NCI-H345 (cell line): ENCODE measurements at regions not wholly inside any gene's neighbourhood (a gene's known extent, or its start where the extent isn't known, plus 50 kb on each side); places are given as distances from the start of the nearest gene placed in this dataset.

Experiments
- DNase-seq: peaks from one replicate; lab custom pipeline; 2025; lab: John Stamatoyannopoulos, UW

DNA sequence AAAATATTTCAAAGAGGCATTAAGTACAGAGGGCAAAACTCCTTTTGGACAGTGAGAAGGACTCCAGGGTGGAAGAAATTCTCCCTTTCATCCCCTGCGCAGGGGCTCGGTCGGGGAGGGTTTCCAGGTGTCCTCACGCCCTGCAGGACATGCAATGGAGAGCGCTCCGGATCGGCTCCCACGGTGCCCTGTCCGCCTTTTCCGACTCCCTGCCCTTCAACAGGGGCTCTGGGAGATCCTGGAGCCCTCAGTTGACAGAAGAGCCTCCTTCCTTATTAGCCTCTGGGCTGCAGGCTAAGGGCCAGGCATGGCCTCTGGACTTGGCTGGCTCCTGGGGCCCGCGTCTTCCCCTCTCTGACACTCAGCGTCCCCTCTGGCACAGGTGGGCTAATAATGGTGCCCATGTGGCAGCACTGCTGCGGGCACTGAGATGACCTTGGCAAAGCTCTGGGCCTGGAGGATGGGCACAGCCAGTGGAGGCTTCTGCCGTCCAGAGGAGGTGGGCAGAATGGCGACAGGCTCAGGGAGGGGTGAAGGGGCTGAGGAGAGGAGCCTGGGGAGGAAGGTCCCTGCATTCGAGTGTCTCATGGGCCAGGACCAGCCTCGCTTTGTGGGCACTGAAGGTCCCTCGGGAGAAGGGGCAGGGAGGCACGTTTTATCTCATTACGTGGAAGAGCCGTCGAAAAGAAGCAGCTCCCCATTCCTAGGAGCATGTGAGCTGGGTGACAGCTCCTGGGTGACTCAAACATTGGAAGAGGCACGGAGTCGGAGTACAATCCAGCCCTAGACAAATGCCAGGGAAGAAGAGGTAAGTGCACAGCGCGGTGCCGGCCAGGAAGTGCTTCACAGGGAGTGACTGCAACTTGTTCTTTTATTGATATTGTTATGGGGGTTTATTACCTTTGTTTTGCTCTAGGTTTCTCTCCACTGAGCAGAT lies 161.7 kb downstream of the IRF8 start:
- DNase-seq: no peak

GRCh38 chr16:86061318-86061695 lies 162.3 kb downstream of the IRF8 start:
- DNase-seq: no peak

- no peak for DNase-seq
Observed at GRCh38 chr16:86061721-86062120, 162.8 kb downstream of the IRF8 start.

DNA sequence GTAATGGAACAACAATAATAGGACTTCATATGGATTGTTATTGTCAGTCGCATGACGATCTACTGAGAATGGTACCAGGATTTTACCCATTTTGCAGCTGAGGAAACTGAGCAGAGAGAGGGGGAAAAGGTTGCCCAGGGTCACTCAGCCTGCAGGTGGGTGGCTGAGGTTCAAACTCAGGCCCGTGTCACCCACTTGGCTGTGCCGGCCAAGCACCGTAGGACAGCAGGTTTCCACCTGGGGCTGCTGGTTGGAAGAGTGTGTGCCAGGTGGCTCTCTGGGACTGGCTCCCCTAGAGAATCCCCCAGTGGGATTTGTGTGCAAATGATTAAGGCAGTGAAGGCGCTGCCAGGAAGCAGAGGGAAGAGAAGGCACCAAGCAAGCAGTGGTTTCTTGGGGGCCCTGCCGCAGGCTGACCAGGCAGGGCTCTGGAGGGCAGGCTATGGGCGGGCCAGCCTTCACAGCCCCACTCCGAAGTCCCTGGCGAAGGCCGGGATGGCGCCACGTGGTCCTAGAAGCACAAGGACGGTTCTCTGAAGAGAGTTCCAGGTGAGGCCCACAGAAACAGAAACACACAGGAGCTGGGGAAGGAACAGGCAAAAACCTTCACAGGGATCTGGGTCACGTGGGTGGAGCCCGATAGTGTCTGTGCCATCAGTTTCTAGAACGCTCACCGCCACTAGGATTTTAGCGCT lies 163.5 kb downstream of the IRF8 start:
- no peak for DNase-seq

- no peak for DNase-seq
Observed at GRCh38 chr16:86063760-86064405, 164.9 kb downstream of the IRF8 start.

DNA sequence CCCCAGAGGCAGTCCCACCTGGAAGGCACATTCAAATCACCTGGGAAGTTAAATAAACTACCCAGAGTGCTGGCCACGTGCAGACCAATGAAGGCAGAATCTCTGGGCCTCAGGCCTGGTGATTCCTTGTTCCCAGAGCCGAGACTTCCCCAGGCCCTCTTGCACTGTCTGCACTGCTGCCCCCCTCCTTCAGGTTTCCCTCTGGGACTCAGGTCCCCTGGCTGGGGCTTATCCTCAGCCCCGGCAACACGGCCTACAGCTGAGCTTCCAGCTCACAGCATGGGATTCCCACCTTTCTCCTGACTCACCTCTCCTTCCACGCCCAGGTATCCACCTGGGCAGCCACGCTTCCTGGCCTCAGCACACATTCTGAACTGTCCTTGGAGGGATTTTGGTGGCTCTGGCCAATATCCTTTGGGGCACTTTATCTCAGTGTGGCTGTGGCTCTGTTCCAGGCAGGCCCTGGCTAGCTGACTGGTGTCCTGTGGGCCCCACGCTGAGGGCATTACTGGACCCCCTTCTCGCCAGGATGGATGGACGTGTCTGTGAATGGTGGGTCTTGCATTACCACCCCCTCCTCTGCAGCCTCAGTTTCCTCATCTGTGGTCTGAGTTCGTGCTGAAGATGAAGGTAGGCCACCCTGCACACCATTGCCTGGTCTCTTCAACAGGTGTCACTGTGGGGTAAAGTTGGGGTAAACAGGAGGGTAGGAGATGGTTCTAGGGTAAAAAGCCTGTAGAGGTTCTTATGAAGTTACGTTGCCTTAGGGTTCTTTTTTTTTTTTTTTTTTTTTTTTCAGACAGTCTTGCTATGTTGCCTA lies 165.7 kb downstream of the IRF8 start:
- DNase-seq: no peak

GRCh38 chr16:86065711-86066110 lies 166.7 kb downstream of the IRF8 start:
- no peak for DNase-seq

- no peak for DNase-seq
Observed at GRCh38 chr16:86066811-86067210, 167.8 kb downstream of the IRF8 start.

DNA sequence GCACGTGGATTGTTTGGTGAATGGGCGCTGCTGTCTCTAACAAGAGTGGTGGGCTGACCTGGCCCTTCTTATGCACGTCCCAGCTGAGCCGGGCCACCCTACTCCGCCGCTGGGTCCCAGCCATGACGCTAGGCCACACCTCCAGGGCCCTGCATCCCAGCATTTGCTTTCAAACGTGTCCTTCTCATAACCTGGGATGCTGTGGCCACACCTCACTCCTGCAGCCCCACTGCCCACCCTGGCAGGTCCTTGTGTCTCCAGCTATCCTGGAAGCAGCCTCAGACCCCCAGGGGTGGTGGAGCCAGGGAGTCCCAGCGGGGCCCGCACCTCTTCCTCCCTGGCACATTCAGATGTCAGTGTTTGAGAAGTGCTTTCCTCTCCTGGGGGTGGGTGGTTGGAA lies 168.6 kb downstream of the IRF8 start:
- no peak for DNase-seq

DNA sequence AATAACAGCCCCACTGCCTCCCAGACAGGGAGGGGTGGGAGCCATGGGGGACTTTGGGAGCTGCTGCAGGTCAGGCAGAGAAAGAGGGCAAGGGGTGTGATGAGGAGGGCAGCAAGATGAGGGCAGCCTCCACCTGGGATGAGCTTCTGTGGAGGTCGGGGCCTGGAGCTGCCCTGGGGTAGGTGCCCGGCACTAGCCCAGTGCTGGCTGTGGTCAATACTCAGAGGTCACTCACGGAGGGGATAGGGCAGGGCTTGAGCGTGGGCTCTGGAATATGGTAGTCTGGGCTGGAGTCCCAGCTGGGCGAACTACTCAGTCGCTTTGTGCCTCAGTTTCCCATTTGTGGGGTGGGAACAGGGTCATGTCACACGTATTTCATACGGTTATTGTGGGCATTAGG lies 169.0 kb downstream of the IRF8 start:
- DNase-seq: no peak

DNA sequence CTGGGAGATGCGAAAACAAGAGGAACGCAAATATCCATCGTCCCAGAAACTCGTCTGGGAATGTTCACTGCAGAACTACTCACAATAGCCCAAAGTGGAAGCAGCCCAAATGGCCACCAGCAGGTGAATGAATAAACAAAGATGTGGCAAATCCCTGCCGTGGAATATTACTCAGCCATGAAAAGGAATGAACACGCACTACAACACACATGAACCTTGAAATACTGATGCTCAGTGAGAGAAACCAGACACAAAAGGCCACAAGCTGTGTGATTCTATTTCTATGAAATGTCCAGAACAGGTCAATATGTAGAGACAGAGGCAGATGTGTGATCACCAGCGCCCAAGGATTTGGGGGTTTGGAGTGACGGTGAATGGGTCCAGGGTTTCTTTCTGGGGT lies 169.8 kb downstream of the IRF8 start:
- DNase-seq: no peak

DNA sequence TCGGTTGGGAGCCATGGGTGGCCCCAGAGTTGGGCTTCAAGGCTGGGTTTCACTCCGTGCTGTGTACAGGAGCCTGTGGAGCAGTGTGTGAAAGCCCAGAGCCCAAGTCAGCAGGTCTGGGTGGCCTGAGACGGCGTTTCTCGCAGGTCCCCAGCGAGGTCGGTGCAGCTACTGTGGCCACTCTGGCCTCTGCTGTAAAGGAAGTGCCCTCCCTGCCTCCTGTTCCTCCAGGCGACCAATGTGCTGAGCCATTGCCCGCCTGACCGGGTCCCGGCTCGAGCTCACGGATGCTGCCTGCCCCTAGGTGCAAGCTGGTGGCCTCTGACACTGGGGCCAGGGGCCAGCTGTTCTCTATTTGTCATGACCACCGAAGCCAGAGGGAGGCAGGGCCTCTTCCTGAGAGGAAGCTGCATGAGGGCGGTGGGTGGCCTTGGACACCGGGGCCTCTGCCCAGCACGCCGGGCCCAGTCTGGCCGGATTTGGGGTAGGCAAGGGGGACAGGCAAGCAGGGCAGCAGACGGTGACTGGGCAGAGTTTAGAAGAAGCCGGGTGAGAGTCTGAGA lies 170.9 kb downstream of the IRF8 start:
- DNase-seq: no peak

DNA sequence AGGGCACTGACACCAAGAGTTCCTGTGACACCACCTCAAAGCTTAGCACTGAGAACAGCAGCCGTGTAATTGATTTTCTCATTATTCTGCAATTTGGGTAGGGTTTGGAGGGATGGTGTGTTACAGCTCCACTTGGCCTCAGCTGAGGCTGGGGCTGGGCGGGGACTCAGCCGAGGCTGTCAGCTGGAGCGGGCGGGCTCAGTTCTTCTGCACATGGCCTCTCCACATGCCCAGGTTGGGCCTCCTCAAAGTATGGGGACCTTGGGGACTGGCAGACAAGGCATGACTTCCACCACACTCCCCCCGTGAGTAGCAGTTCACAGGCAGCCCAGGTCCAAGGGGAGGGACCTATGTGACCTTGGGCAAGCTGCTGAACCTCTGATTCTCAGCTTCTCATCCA lies 171.5 kb downstream of the IRF8 start:
- no peak for DNase-seq

DNA sequence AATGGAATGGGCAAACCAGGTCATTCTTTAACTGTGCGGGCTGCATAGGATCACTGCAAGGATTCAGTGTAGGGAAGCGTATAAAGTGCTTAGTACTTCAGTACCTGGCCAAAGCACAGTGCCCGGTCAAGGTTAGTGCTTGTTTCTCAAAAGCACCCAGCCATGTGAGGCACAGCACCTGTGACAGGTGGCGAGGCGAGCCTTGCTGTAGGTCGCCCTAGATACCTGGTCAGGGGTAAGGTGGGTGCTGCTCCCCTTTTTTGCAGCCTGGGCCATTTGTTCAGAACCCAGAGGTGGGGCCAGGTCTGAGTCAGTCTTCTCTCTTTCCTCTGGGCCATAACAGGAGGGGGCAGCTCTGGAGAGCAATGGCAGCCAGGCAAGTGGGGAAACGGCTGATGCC lies 172.0 kb downstream of the IRF8 start:
- no peak for DNase-seq

DNA sequence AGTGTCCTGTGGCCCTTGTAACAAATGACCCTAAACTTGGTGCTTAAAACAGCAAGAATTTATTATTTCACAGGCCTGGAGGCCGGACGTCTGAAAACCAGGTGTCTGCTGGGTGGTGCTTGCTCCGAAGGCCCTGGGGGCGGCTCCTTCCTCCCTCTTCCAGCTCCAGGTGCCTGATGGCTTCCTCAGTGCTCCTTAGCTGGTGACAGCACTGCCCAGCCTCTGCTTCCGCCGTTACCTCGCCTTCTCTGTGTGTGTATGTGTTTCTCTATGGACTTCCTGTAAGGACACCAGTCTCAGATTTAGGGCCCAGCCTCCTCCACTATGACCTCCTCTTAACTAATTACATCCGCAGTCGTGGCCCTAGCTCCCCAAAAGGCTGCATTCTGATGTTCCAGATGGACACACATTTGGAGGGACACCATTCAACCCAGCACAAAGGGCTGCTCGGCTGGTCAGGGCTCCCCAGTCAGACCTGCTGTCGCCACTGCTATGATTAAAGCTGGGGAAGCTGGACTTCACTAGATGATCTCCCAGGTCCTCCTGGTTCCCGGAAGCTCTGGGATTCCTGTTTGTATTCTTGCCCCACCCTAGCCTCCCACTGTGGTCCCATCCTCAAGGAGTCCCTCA lies 172.8 kb downstream of the IRF8 start:
- DNase-seq: no peak

GRCh38 chr16:86072328-86073102 lies 173.6 kb downstream of the IRF8 start:
- peak; percentile 11 for DNase-seq

GRCh38 chr16:86073103-86073625 lies 174.2 kb downstream of the IRF8 start:
- DNase-seq: no peak

- no peak for DNase-seq
Observed at GRCh38 chr16:86073763-86074493, 175.0 kb downstream of the IRF8 start.
